IMR-90 (cell line): ENCODE measurements at regions not wholly inside any gene's neighbourhood (a gene's known extent, or its start where the extent isn't known, plus 50 kb on each side); places are given as distances from the start of the nearest gene placed in this dataset.

Experiments used
- ATAC-seq: fragments of 200-7000 bp; cut with Tn5 transposase; 2 replicates; pipeline ENCODE4 v1.9.1; 2020; ENCODE audit warnings: low read depth, mild to moderate bottlenecking, moderate library complexity
- BruUV-seq: library from RNA; stranded (reverse); fragments of 400-500 nt; replicated peaks from 2 replicates; lab custom pipeline; 2021; lab: Mats Ljungman, UMichigan
- CTCF ChIA-PET: fragments of 300-600 bp; formaldehyde crosslinking; extraction: SDS; loops from one replicate; lab custom pipeline; 2021; ENCODE audit warnings: antibody characterized with exemption; lab: Yijun Ruan, JAX
- POLR2A ChIA-PET: fragments of 300-600 bp; sonication (Branson Sonifier 250); formaldehyde crosslinking; loops from one replicate; lab custom pipeline; 2022; ENCODE audit warnings: antibody characterized with exemption; ENCODE audit not compliant: unreplicated experiment; lab: Charles Lee
- DNase-seq: peaks from one replicate; pipeline ENCODE4 v3.0.0; 2013
- H2AFZ ChIP-seq: replicated peaks from 2 replicates; pipeline ENCODE3; 2013; ENCODE audit warnings: low read length, mild to moderate bottlenecking; ENCODE audit not compliant: poor library complexity
- H2AK5ac ChIP-seq: 2 replicates; pipeline ENCODE4 v1.6.1; 2013; ENCODE audit warnings: low read depth, low read length, inconsistent platforms
- H2AK9ac ChIP-seq: replicated peaks from 2 replicates; pipeline ENCODE3; 2013; ENCODE audit warnings: mild to moderate bottlenecking, low read depth, low read length, moderate library complexity; ENCODE audit not compliant: poor library complexity
- H2BK120ac ChIP-seq: 2 replicates; pipeline ENCODE4 v1.6.1; 2013; ENCODE audit warnings: low read depth, low read length, inconsistent platforms
- H2BK15ac ChIP-seq: 3 replicates; pipeline ENCODE4 v1.6.1; 2013; ENCODE audit warnings: low read depth, low read length, inconsistent platforms
- H2BK20ac ChIP-seq: 2 replicates; pipeline ENCODE4 v1.6.1; 2013; ENCODE audit warnings: low read depth, mild to moderate bottlenecking, inconsistent platforms, low read length, moderate library complexity
- H2BK5ac ChIP-seq: 2 replicates; pipeline ENCODE4 v1.6.1; 2013; ENCODE audit warnings: mild to moderate bottlenecking, low read depth, low read length, inconsistent platforms; ENCODE audit not compliant: poor library complexity, severe bottlenecking
- H3K14ac ChIP-seq: replicated peaks from 2 replicates; pipeline ENCODE4 v1.6.1; 2013; ENCODE audit warnings: low read depth, low read length, inconsistent platforms
- H3K18ac ChIP-seq: 2 replicates; pipeline ENCODE4 v1.6.1; 2013; ENCODE audit warnings: low read depth, low read length, control low read depth
- H3K23ac ChIP-seq: 2 replicates; pipeline ENCODE4 v1.6.1; 2013; ENCODE audit warnings: low read depth, low read length, inconsistent platforms
- H3K27ac ChIP-seq: 2 replicates; pipeline ENCODE4 v1.5.1; 2013; ENCODE audit warnings: mild to moderate bottlenecking, control low read depth, low read length; ENCODE audit not compliant: insufficient read depth
- H3K27me3 ChIP-seq: 2 replicates; pipeline ENCODE4 v1.6.1; 2013; ENCODE audit warnings: low read length; ENCODE audit not compliant: control insufficient read depth, insufficient read depth
- H3K36me3 ChIP-seq: 2 replicates; pipeline ENCODE4 v1.6.1; 2013; ENCODE audit warnings: low read length, mixed read lengths; ENCODE audit not compliant: control insufficient read depth, insufficient read depth
- H3K4ac ChIP-seq: 2 replicates; pipeline ENCODE4 v1.6.1; 2013; ENCODE audit warnings: low read depth, low read length, inconsistent platforms
- H3K4me1 ChIP-seq: 2 replicates; pipeline ENCODE4 v1.6.1; 2013; ENCODE audit warnings: low read length, mixed read lengths; ENCODE audit not compliant: control insufficient read depth, insufficient read depth
- H3K4me2 ChIP-seq: 2 replicates; pipeline ENCODE4 v1.6.1; 2013; ENCODE audit warnings: low read depth, mild to moderate bottlenecking, control low read depth, low read length, moderate library complexity
- H3K4me3 ChIP-seq: 2 replicates; pipeline ENCODE4 v1.5.1; 2013; ENCODE audit warnings: low read depth, mild to moderate bottlenecking, control low read depth, low read length, moderate library complexity; ENCODE audit not compliant: insufficient read depth
- H3K56ac ChIP-seq: 2 replicates; pipeline ENCODE4 v1.6.1; 2013; ENCODE audit warnings: low read length, inconsistent platforms; ENCODE audit not compliant: insufficient read depth; ENCODE audit errors: extremely low read depth
- H3K79me1 ChIP-seq, 2 experiments: 2 replicates each; pipeline ENCODE4 v1.6.1; 2013; ENCODE audit warnings: low read length in 2 of 2, inconsistent platforms in 1 of 2, low read depth in 1 of 2
- H3K9ac ChIP-seq: 2 replicates; pipeline ENCODE4 v1.6.1; 2013; ENCODE audit warnings: low read depth, low read length, control low read depth
- H3K9me1 ChIP-seq: 2 replicates; pipeline ENCODE4 v1.6.1; 2013; ENCODE audit warnings: low read length, inconsistent platforms; ENCODE audit not compliant: insufficient read depth
- H3K9me3 ChIP-seq: 2 replicates; pipeline ENCODE4 v1.6.1; 2013; ENCODE audit warnings: low read length; ENCODE audit not compliant: control insufficient read depth, insufficient read depth
- H4K20me1 ChIP-seq: 2 replicates; pipeline ENCODE4 v1.6.1; 2013; ENCODE audit warnings: low read length, inconsistent platforms; ENCODE audit not compliant: insufficient read depth
- H4K5ac ChIP-seq: 2 replicates; pipeline ENCODE4 v1.6.1; 2013; ENCODE audit warnings: mild to moderate bottlenecking, low read depth, low read length, control low read depth
- H4K8ac ChIP-seq, 2 experiments: 2 replicates each; pipeline ENCODE4 v1.6.1; 2013; ENCODE audit warnings: low read depth in 2 of 2, low read length in 2 of 2, control low read depth in 1 of 2, inconsistent platforms in 1 of 2
- H4K91ac ChIP-seq: 2 replicates; pipeline ENCODE4 v1.6.1; 2013; ENCODE audit warnings: low read depth, low read length, inconsistent platforms; ENCODE audit not compliant: insufficient read depth
- CEBPB ChIP-seq: IDR thresholded peaks from 2 replicates; pipeline ENCODE4 v1.6.1; 2012; ENCODE audit warnings: low read depth, low read length, improper control_type of control experiment
- CHD1 ChIP-seq: IDR thresholded peaks from 2 replicates; pipeline ENCODE4 v1.6.1; 2012; ENCODE audit warnings: low read depth, low read length, improper control_type of control experiment
- CTCF ChIP-seq: conservative IDR thresholded peaks from 2 replicates; pipeline ENCODE4 v1.5.1; 2012; ENCODE audit warnings: mild to moderate bottlenecking, low read depth, low read length, improper control_type of control experiment
- FOS ChIP-seq: fragments of 150-350 bp; IDR thresholded peaks from 2 replicates; pipeline ENCODE4 v1.6.1; 2016; ENCODE audit warnings: low read depth, low read length
- MAZ ChIP-seq: IDR thresholded peaks from 2 replicates; pipeline ENCODE4 v1.6.1; 2012; ENCODE audit warnings: low read depth, mild to moderate bottlenecking, low read length, improper control_type of control experiment, moderate library complexity, borderline replicate concordance
- NFE2L2 ChIP-seq: fragments of 150-350 bp; IDR thresholded peaks from 2 replicates; pipeline ENCODE4 v1.6.1; 2016; ENCODE audit warnings: low read depth, mild to moderate bottlenecking, low read length
- SMC3 ChIP-seq: fragments of 150-350 bp; IDR thresholded peaks from 2 replicates; pipeline ENCODE4 v1.6.1; 2016; ENCODE audit warnings: low read depth, mild to moderate bottlenecking, antibody characterized with exemption, low read length, moderate library complexity
- WGBS, 2 experiments: methylation state at CpG; one replicate each; pipeline versions ENCODE4 v1.1.5 to v1.1.7; 2013; ENCODE audit warnings: missing lambda C conversion rate in 2 of 2; ENCODE audit not compliant: insufficient read length in 1 of 2; ENCODE audit errors: extremely low coverage in 2 of 2; 5-methylcytosine and 5-hydroxymethylcytosine counted together
- dilution Hi-C: fragments of 300-500 bp; cut with HindIII; formaldehyde crosslinking; loops from one replicate; pipeline ENCODE4 v1.14.3; 2018; ENCODE audit warnings: low sequenced_read_pairs; ENCODE audit not compliant: unreplicated experiment
- in situ Hi-C: fragments of 300-500 bp; cut with MboI; formaldehyde crosslinking; loops from 3 replicates; pipeline ENCODE4 v1.14.3; 2019; ENCODE audit warnings: low sequenced_read_pairs, inconsistent platforms, mixed read lengths
- intact Hi-C: fragments of 100-400 bp; cut with micrococcal nuclease; formaldehyde crosslinking; loops from 2 replicates; pipeline ENCODE4 v1.10.0; 2022
- TF ChIP-seq, protein P1 (sequence below): fragments of 150-350 bp; IDR thresholded peaks from 2 replicates; pipeline ENCODE4 v1.6.1; 2016; ENCODE audit warnings: low read depth, mild to moderate bottlenecking, low read length, moderate library complexity, borderline replicate concordance

DNA sequence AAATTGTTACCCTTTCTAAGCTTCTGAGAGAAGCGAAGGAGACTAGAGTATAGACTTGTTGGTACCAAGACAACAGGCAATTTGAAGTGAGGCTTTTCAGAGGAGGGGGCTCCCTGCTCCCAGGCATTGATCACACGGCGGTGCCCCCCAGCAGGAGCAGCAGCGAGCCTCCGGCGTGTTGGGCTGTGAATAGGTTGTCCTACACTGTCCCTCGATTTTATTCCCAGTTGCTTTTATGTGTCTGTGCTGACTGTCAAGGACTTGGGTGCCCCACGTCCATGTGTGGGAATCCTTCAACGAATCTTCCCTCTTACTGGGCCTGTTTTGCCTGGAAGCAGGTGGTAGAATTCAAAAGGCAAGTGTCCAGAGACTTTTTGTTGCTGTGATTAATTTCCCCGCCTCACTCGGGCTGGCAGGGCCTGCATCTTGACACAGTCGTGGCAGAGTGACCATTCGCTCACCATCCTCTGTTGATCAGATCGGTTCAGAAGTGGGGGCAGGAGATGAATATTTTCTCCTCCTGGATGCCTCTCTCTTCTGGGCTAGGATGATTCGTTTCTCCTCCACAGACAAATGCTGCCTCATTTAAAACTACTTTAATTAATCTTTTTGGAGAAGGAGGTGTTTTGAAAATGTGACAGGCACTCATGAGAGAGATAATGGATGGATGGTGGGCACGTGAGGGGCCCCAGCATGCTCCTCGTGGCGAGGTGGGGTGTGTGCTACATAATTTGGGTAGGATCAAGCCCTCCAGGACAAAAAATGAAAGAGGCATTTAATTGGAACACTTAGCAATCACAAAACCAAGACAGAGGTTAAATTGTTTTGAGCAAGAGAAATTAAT, 77.6 kb downstream of the SMIM21 start:
- 61% methylated on average over 6 of the region's 18 CpGs; no CpG with 5 or more reads in 1 of the 2 experiments for WGBS, 2 experiments
- no peak overlapping the region for H2BK120ac ChIP-seq
- no peak overlapping the region for H2BK20ac ChIP-seq
- no peaks in the 10 kb centered on the region for H3K79me1 ChIP-seq
- no TSS peak for BruUV-seq
- H3K4ac ChIP-seq = no peak overlapping the region
- TF ChIP-seq, protein P1, sequence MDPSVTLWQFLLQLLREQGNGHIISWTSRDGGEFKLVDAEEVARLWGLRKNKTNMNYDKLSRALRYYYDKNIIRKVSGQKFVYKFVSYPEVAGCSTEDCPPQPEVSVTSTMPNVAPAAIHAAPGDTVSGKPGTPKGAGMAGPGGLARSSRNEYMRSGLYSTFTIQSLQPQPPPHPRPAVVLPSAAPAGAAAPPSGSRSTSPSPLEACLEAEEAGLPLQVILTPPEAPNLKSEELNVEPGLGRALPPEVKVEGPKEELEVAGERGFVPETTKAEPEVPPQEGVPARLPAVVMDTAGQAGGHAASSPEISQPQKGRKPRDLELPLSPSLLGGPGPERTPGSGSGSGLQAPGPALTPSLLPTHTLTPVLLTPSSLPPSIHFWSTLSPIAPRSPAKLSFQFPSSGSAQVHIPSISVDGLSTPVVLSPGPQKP = no peak
- no peak for TF ChIP-seq CHD1
- TF ChIP-seq MAZ = no peak
- no peak for TF ChIP-seq NFE2L2
- no peak for TF ChIP-seq CTCF
- TF ChIP-seq FOS = no peak
- no peak for TF ChIP-seq CEBPB
- no peak for TF ChIP-seq SMC3
- no peak overlapping the region for H3K23ac ChIP-seq
- H4K91ac ChIP-seq = no peak overlapping the region
- no peak overlapping the region for H2BK5ac ChIP-seq
- H3K9me1 ChIP-seq = no peaks in the 10 kb centered on the region
- DNase-seq (no peak), ATAC-seq (no peak)
- no peaks in the 10 kb centered on the region for H3K36me3 ChIP-seq
- H2AFZ ChIP-seq = no peak overlapping the region
- peaks cover 6% of the 10 kb centered on the region for H3K9me3 ChIP-seq
- no peak overlapping the region for H3K9ac ChIP-seq
- no peak overlapping the region for H3K4me3 ChIP-seq
- H3K18ac ChIP-seq = no peak overlapping the region
- no peak overlapping the region for H3K4me2 ChIP-seq
- H3K14ac ChIP-seq = no peak overlapping the region
- no peak overlapping the region for H4K8ac ChIP-seq
- ChIA-PET CTCF (no interaction called here), POLR2A (no interaction called here)
- H3K27me3 ChIP-seq = no peaks in the 10 kb centered on the region; the same call in 1 of the 2 replicates
- no peak overlapping the region for H2BK15ac ChIP-seq
- no peak overlapping the region for H4K5ac ChIP-seq
- in situ Hi-C loops (no loop called here), dilution Hi-C loops (no loop called here), intact Hi-C loops (no loop called here)
- H3K56ac ChIP-seq = no peak overlapping the region
- no peak overlapping the region for H2AK9ac ChIP-seq
- H3K27ac ChIP-seq = no peak overlapping the region
- no peaks in the 10 kb centered on the region for H3K4me1 ChIP-seq
- H2AK5ac ChIP-seq = no peak overlapping the region
- H4K20me1 ChIP-seq = no peaks in the 10 kb centered on the region
